ENCODE measurements at regions not wholly inside any gene's neighbourhood (a gene's known extent, or its start where the extent isn't known, plus 50 kb on each side); places are given as distances from the start of the nearest gene placed in this dataset.

- no peak for TF ChIP-seq POLR2A (IDR thresholded peaks at IDR 0.05)
- TF ChIP-seq CTCF (IDR thresholded peaks at IDR 0.05) = no peak
Measured at GRCh38 chr15:98596131-98596530, 52.2 kb upstream of the IGF1R start.
